Tibial nerve (tissue), 4 donors: ENCODE measurements at regions not wholly inside any gene's neighbourhood (a gene's known extent, or its start where the extent isn't known, plus 50 kb on each side); places are given as distances from the start of the nearest gene placed in this dataset.

Source experiments
- CTCF ChIP-seq, 5 experiments: fragments of 200-600 bp in 3 of 5; fragments of 450-650 bp in 2 of 5; sonication (generic) in 3 of 5; IDR thresholded peaks; one replicate each; pipeline ENCODE4 v1.5.1; 2016 to 2019; ENCODE audit warnings: antibody characterized with exemption in 5 of 5, mild to moderate bottlenecking in 3 of 5, moderate library complexity in 2 of 5
- EP300 ChIP-seq, 2 donors: sonication (generic); formaldehyde crosslinking; IDR thresholded peaks; one replicate each; pipeline ENCODE4 v1.6.1; 2017; ENCODE audit warnings: antibody characterized with exemption in 2 of 2, mild to moderate bottlenecking in 1 of 2
- POLR2A ChIP-seq, 2 donors: fragments of 450-650 bp; IDR thresholded peaks; one replicate each; pipeline ENCODE4 v1.6.1; 2017; ENCODE audit warnings: antibody characterized with exemption in 2 of 2, mild to moderate bottlenecking in 2 of 2, moderate library complexity in 2 of 2

DNA sequence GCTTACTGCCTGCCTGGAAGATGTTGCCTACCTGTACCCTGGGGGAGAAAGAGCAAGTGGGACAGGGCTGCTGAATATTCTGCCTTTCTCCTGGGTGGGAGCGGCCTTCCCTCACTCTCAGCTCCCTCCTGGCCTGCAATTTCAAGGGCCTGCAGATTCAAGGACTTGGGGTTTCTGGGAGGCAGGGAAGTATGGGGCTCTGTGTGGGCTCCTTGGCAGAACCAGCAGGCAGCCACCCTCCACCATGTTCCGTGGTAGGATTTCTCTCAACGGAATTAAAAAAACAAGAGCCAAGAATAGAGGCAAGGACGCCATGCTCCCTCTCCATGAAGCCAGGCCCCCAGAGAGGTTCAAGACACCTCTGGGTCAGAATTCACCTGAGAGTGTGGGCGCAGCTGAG, 127.7 kb downstream of the NAV1 start:
- TF ChIP-seq CTCF (IDR thresholded peaks at IDR 0.05) (no peak), EP300 (IDR thresholded peaks at IDR 0.05) (no peak), POLR2A (IDR thresholded peaks at IDR 0.05) (no peak)
